Fibroblast of the aortic adventitia (primary cell): ENCODE measurements at regions not wholly inside any gene's neighbourhood (a gene's known extent, or its start where the extent isn't known, plus 50 kb on each side); places are given as distances from the start of the nearest gene placed in this dataset.

ENCODE experiments used
- DNase-seq: peaks from one replicate; pipeline ENCODE4 v3.0.0-alpha.2; 2010; ENCODE audit warnings: low read depth
- H3K4me3 ChIP-seq: 2 replicates; pipeline ENCODE4 v1.5.1; 2011; ENCODE audit warnings: low read depth, mild to moderate bottlenecking, control low read depth, low read length, moderate library complexity
- TF ChIP-seq, protein P1 (sequence below): IDR thresholded peaks from 2 replicates; pipeline ENCODE4 v1.5.1; 2011; ENCODE audit warnings: mild to moderate bottlenecking, low read length, control low read depth, inconsistent platforms; ENCODE audit not compliant: insufficient read depth

DNA sequence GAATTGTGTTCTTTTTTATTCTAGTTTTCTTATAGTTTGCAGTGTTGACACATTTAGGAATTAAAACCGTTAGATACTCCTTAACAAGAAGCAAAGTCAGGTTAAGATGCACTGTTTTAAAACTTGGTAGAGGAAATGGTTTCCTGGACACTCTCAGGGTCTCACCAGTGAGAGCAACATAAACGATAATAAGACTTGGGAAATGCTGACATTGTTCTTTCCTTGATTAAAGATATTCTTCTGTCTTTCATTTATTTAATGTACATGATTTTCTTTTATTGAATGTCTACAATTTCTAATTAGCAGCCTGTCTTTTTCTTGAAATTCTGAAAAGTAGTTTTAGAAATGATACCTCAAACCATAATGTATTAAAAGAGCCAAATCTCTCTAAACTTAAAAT, 707.9 kb upstream of the CHD1 start:
- H3K4me3 ChIP-seq, result no peak overlapping the region
- TF ChIP-seq, protein P1, sequence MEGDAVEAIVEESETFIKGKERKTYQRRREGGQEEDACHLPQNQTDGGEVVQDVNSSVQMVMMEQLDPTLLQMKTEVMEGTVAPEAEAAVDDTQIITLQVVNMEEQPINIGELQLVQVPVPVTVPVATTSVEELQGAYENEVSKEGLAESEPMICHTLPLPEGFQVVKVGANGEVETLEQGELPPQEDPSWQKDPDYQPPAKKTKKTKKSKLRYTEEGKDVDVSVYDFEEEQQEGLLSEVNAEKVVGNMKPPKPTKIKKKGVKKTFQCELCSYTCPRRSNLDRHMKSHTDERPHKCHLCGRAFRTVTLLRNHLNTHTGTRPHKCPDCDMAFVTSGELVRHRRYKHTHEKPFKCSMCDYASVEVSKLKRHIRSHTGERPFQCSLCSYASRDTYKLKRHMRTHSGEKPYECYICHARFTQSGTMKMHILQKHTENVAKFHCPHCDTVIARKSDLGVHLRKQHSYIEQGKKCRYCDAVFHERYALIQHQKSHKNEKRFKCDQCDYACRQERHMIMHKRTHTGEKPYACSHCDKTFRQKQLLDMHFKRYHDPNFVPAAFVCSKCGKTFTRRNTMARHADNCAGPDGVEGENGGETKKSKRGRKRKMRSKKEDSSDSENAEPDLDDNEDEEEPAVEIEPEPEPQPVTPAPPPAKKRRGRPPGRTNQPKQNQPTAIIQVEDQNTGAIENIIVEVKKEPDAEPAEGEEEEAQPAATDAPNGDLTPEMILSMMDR, result no peak
- no peak for DNase-seq

DNA sequence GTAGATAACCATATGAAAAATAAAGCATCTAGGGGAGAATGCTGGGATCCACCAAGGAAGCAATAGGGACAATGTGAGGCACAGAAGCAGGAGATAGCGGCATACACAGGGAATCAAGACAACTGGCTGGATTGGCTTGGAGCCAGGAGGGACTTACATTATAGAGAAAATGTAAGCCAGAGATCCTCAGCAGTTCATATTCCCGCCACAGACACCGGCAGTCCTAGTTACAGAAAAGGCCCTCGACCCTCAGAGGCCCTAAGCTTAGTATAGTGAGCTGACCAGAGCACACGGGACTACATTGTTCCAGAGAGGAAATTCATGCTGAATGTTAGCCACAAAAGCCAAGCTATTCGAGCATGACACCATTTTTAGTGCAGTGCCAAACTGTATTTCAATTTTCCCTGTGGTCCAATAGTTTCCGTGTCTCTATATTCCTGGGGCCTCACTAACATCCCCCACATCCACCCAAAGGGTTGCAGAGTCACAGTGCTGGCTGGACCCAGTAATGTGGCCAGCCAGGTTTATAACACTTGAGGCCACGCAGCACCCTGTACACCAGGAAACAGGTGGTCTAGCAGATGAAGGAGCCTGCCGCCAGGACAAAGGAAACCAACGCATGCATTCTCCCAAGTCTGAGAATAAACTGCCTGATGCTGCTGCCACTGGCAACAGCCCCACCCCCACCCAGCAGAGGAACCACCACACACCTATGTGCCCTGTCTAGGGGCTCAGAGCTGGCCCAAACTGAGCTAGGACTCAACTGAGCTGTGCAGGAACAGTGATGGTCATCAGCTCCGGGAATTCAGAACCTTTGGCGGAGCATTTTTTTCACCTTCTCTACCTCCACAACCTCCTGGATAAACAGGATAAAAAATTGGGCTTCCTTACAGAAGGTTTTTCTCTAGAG, 693.2 kb upstream of the CHD1 start:
- H3K4me3 ChIP-seq, result no peak overlapping the region
- TF ChIP-seq, protein P1, result no peak
- DNase-seq, result no peak

DNA sequence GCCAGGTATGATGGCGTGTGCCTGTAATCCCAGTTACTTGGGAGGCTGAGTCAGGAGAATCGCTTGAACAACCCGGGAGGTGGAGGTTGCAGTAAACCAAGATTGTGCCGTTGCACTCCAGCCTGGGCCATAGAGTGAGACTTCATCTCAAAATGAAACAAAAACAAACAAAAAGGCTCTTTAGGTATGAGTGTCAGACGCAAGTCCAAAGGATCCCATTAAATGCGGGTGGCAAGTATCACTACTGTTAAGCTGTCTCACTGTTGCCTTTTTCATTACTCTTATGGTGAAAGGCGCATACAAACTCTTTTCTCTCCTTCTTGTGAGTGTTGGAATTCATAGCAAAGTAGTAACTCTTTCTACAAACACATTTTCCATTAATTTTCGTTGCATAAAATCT, 688.5 kb upstream of the CHD1 start:
- TF ChIP-seq, protein P1, result no peak
- no peak overlapping the region for H3K4me3 ChIP-seq
- no peak for DNase-seq

DNA sequence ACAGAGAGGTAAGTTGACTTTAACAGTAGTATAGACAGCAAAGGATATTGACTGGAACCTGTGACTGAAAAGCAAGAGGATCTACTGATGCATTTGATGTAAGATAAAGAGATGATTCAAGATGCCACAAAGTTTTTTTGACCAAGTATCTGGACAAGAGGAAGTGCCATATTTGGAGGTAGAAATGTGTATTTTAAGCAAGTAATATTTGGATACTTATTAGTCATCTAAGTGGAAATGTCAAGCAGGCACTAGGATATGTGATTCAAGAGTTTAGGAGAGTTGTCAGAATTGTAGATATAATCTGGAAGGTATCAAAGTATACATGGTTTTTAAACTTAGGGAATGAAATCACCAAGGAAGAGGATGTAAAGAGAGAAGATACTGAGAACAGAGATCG, 686.1 kb upstream of the CHD1 start:
- DNase-seq, result no peak

DNA sequence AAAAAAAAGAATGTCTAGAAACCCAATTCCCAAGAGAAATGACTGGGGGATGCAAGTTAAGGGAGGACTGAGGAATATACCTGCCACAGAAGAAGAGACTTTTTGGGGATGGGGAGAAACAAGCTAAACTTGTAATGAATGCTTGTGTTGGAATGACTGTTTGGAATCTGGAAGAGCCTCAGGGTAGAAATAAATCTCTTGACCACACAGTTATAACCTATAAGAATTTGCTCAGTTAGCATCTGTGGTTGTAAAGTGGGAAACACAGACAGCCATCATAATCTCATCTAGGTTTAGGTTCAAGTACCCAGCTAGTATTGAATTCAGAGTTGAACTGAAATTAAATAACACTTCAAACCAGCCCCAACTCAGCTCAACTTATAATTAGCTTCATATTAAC, 678.3 kb upstream of the CHD1 start:
- no peak overlapping the region for H3K4me3 ChIP-seq
- TF ChIP-seq, protein P1, result no peak

More for the DNA sequence above, 686.1 kb upstream of the CHD1 start:
- TF ChIP-seq, protein P1, result no peak
- no peak overlapping the region for H3K4me3 ChIP-seq

DNA sequence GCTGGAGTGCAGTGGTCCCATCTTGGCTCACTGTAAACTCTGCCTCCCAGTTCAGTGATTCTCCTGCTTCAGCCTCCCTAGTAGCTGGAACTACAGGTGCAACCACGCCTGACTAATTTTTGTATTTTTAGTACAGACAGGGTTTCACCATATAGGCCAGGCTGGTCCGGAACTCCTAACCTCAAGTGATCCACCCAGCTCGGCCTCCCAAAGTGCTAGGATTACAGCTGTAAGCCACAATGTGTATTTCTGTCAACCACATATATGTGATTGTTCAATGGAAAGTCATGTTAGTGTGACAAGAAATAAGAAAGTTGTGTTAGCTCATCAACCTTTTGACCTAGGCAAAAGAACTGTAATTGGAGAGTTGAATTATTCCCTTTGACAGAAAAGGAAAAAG, 677.1 kb upstream of the CHD1 start:
- no peak overlapping the region for H3K4me3 ChIP-seq
- DNase-seq, result no peak
- TF ChIP-seq, protein P1, result no peak

More for the DNA sequence above, 678.3 kb upstream of the CHD1 start:
- DNase-seq, result no peak

DNA sequence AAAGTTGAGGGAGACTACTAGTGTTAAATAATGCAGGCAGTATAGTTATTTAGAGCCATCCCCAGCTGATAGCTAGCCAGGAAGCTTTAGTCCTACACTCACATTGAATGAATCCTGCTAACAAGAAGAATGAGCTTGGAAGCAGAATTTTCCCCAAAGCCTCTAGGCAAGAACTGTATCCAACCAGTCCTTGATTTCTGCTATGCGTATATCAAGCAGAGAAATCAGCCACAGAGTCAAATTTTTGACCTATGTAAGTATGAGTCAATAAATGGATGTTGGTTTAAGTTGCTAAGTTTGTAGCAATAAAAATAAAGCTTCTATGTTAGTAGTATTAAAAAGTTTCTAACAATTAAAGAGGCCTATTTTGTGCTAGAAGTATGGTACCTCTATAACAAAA, 672.1 kb upstream of the CHD1 start:
- H3K4me3 ChIP-seq, result no peak overlapping the region
- TF ChIP-seq, protein P1, result no peak
- DNase-seq, result no peak
